Glomerular visceral epithelial cell (primary cell): ENCODE measurements at regions not wholly inside any gene's neighbourhood (a gene's known extent, or its start where the extent isn't known, plus 50 kb on each side); places are given as distances from the start of the nearest gene placed in this dataset.

Source experiments
- DNase-seq: peaks from one replicate; pipeline ENCODE4 v3.0.0-alpha.2; 2016; ENCODE audit errors: extremely low spot score

DNA sequence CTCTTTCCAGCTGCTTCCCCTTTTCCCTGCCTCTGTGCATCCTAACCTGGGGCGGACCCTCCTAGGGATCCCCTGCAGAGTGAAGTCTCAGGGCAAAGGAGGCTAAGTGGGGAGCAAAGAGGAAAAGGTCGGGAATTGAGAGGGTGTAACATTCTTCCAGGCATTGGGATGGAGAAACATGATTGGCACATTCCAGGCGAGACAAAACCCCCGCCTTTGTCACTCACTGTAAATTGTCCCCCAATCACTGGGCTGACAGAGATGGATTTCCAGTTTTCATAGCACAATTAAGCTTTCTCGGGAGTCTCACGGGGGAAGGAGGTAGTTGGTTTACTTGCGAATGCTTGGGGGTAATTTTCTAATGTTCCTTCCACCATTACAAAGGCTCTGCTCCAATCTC lies 74.9 kb downstream of the MIAT start:
- no peak for DNase-seq

DNA sequence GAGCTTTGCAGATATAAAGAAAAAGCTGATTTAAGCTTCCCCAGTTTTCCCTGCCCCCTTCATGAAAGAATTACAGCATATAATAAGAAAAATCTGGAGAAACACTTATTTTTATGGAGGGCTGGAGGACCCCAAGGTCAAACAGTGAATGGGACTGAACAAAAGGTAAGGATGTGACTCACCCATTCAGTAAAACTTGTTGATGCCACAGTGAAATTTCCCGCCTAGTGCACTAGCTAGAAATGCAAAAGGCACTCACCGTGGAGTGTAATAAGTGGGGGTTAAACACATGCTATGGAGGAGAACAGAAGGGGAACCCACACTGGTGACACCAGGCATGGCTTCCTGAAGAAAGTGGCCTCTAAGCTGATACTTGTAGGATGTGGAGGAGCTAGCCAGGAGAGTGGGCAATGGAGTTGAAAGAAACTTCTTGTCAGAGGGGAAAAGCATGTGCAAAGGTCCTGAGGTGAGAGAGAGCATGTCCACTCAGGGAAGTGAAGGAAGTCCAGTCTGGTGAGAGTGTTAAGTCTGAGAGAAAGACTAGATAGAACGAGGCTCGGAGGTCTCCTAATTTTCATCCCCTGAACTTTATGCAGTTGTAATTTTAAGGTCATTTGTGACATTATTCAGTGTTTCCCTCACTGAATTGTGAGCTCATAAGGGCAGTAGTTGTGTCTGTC lies 77.1 kb downstream of the MIAT start:
- no peak for DNase-seq

DNA sequence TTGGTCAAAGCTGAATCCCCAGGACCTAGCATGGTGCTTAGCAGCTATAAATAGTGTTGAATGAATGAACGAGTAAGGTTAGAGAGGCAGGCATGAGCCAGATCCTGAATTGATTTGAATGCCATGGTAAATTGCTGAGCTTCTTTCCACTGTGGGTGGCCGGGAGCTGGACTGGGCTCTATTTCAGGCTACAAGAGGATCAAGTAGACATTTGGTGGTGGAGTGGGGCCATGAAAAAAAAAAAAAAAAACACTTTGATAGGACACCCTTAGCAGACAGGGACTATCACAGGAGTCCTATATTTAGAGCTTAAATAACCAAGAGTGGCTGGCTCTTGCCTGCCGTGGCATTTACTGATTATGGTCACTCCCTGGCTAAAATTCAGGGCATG lies 77.6 kb downstream of the MIAT start:
- no peak for DNase-seq

DNA sequence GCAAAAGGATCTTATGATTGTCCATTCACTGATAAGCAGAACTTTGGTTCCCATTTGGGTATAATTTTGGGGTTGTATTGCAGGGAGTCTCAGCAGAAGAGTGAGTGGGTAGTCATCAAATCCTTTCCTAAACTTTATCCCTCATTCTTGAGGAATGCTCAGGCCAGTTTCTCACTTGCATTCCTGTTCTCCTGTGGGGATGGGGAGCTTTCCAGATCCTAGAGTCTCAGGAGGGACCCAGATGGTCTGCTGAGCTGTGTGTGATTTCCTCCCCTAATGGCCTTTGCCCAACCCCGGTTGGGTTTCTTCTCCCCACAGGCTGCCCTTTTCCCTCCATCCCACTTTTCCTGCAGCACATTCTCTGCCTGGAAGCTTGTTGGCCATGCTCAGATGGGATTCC lies 79.9 kb downstream of the MIAT start:
- DNase-seq: no peak

DNA sequence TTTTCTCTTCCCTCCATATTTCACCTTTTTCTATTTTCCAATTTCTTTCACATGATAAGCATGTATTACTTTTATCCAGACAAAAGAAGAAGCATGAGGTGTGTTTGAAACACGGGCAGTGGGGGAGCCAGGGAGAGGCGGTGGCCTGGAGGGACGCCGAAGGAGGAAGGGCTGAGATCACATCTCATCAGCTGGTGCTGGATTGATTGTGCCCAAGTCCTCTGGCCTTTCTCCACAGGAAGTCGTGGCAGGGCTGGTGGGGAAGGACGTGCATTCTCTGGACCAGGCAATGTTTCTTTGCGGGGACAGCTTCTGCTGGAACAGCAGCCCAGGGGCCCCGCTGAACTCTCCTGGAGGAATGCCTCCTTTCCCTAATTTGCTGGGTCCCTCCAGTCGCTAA lies 82.9 kb downstream of the MIAT start:
- DNase-seq: no peak

DNA sequence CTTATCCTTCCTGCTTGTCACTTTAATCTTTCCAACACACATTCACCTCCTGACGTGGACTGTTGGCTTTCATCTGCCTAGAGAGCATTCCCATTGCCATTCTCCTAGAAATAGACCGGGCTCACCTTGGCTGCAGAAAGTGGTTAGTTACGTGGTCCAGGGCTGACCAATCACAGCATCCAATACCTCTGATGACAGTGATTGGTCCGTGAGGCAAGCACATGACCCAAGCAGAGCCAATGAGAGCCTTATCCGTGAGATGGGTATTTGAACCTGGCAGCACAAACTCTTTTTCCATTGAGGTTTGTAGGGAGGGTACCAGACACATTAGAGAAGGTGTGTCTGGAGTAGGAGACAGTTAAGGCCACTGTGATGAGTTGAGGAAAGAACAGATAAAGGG lies 85.8 kb downstream of the MIAT start:
- DNase-seq: no peak

DNA sequence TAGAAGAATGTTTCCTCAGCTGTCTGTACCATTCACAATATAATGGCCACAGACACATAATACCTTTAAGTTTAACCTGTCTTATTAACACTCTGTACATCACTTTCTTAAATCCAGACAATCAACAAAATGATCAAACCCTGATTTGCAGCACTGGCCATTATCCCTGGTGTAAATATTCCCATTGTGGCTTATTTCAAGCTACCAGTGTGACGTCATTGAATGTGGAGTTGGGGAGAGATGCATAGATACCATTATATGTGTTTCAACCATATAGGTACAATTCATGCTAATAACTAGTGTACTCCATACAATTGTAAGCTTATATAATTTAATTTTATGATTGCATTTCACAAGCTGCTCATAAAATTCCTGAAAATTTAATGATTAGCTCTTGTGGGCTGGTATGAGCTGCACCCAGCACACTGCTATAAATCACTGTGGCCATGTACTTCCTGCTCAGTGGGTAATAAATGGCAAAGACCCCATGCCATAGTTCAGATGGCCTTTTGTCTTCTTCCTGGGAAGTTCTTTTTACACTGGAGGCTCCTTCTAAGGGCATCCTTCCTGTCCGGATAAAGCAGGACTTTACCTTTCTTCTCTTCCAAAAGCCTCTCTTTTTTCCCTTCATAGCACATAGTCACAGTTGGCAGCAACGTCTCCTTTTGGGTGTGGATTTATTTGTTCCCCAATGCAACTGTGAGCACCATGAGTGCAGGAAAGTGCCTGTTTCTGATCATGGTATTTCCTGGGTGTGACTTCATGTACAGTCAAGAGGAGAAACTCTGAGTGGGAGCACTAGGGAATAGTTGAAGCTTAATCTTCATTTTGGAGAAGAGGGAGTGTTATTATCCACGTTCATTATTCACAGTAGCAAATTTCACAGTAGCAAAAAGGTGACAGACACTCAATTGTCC lies 87.8 kb downstream of the MIAT start:
- DNase-seq: peak; percentile 61

DNA sequence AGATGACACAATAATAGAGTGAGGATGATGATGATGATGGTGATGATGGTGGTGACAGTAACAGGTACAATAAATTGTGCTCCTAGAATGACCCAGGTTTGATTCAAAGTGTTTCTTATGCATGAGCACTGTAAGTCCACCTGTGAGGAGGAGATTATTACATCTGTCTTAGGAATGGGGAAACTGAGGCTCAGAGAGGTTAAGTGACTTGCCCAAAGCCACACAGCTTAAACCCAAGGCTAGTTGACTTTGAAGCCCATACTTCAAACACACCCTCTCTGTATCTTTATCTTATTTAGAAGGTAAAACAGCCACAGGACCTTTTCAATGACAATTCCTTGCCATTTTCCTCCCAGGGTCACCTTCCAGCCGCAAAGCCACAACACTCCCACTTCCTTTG lies 88.9 kb downstream of the MIAT start:
- DNase-seq: no peak

DNA sequence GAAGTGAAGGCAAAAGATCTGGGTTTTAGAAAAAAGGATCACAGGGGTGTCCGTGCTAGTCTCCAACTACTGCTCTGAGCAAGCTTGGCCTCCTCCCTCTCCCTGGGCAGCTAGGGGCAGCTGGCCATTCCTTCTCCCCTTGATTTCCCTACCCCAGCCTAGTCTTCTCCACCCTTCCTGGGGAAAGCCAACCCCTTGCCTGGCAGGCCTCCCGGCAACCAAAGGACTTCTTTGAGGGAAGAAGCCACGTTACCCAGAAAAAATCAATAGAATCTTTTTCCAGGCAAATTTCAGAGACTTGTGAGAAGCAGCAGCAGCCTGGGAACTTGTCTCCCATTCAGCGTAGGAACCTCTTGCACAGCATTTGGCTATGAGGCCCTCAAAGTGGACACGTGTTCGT lies 91.5 kb downstream of the MIAT start:
- no peak for DNase-seq

DNA sequence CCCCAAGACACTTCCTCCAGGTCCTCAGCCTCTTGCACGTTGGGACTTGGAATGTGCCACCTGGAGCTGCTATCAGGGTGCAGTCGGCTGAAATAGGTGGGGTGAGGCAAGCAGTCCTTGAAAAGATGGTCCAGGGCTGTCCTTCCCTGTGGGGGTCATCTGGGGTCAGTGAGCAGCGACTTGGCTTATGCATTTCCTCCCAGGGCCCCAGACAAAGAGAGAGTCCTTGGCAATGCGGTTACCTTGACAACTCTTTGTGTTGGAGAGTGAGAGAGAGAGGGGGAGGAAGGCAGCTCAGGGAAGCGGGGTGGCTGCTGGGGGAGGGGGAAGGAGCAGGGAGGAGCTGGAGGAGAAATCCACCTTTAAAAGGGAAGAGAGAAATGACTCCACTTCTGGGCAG lies 93.8 kb downstream of the MIAT start:
- peak; percentile 84 for DNase-seq

DNA sequence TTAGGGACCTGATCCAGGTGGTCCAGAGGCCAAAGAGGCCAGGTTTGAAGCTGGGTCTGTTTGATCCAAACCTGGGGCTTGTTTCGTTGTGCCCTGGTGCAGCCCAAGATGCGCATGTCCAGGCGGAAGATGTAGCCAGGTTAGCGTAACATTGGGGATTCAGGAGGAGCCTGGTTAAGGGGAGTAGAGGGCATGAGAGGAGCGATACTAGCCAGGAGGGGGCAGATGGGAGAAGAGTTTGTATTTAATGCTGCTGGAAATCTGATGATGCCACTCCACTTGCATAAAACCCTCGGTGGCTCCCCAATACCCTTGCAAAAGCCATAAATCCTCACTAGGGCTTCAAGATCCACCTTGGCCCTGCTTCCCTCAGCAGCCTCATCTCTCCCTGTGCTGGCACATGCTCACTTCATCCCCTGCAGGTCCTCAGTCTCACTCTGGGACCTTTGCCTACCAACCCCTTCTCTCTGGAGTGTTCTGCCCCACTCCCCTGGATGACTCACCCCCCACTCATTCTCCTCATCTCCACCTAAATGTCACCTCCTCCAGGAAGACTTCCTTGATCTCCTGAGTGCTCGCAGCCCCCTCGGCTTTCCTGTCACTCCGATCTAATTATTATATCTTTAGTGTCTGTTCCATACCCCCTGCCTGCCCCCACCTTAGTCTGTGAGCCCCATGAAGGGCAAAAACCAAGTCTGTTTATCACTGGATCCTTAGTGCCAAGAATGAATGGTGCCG lies 95.9 kb downstream of the MIAT start:
- no peak for DNase-seq

DNA sequence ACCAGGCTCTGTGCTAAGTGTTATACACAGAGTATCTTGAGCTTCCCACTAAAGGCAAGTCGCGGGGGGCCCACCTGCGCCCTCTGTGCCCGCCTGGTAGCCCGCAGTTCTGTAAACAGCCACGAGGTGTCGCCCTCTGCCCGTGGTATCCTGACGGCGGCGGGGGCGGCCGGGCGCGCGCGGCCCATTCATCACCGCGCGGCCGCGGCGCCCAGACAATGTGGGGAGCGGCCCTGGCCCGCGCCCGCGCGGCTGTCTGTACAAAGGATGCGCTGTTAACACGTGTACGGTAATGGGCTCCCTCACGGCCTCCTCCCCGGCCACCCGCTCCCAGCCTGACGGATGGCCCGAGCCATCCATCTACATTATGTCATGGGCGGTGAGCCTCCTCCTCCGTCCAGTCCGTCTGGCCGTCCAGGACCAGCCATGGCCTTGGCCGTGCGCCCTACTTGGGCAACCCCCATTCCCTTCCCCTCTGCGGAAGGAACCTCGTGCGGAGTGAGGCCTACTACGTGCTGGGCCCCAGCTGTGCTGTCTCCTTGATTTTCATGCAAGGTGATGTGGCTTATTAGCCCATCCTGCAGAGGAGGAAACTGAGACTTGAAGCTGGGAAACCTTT lies 99.4 kb downstream of the MIAT start:
- DNase-seq: peak; percentile 61

DNA sequence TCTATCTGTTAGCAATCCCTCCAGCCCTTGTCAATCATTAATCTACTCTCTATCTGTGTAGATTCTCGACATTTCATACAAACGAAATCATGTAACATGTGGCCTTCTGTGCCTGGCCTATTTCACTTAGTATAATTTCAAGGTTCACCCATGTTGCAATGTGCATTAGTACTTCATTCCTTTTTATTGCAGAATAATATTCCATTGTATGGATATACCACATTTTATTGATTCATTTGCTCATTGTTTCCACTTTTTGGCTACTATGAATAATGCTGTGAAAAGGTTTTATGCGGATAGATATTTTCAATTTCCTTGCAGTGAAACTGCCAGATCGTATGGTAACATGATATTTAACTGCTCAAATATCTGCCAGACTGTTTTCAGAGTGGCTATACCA lies 100.1 kb downstream of the MIAT start:
- DNase-seq: no peak

DNA sequence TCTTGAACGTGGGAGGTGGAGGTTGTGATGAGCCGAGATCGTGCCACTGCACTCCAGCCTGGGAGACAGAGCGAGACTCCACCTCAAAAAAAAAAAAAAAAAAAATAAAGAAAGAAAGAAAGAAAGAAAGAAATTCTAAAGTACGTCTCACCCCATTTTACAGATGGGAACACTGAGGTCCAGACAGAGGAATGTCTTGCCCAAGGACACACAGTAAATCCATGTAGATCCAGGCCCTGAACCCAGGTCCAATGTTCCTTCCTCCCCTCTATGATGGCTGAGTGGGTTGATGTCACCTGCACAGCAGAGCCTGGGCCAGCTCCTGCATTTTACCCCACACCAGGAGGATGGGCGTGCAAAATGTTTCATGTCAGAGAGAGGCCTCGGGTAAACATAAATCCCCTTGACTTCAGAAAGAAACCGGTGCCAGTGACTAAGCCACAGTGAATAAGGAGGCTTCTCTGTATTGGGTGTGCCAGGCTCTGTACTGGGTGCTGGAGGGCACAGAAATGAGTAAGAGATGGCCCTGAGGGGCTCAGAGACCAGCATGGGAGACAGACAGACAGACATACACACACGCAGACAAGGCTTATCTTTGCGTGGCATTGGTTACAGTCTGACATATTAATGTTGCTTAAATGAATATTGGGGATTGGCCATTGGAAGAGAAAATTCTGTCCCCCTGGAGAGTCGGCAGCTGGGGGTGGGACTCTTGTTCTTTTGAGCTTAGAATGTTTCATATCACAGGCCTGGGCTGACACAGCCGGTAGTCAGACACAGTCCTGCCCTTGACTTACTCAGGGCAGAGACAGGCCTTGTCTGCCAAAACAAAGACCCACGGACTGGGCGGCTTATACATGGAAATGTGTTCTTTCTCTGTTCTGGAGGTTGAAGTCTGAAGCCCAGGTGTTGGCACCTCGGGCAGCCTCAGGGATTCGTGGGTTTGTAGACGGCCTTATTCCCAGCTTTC lies 105.4 kb downstream of the MIAT start:
- no peak for DNase-seq

DNA sequence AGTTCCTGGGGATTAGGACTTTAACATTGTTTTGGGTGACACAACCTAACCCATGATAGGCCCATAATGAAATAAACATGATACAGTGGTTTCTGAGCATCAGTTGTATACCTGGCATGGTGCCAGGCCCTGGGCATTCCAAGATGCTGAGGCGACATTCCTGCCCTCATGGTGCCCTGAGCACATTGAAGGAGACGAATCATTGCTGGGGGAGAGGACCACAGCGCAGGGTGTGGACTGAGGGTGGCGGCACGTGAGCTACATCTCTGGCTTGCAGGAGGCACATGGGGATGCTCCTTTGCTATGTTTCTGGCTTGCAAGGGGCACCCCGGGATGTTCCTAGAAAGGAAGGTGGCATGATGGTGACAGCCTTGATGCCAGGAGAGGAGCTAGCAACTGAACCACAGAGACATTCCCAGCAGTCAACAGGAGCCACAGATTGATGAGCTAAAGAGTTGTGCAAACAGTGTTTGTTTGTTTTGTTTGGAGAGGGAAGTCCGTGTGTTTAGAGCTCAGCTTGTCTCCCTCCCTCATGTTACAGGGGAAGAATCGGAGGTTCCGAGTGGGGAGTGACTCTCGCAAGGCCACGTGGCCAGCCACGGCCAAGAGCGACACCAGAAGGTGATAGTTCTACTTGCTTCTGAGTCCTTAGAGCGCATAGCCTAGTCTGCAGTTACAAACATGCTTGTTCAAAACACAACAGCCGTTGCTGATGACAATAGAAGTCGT lies 106.4 kb downstream of the MIAT start:
- DNase-seq: peak; percentile 68

DNA sequence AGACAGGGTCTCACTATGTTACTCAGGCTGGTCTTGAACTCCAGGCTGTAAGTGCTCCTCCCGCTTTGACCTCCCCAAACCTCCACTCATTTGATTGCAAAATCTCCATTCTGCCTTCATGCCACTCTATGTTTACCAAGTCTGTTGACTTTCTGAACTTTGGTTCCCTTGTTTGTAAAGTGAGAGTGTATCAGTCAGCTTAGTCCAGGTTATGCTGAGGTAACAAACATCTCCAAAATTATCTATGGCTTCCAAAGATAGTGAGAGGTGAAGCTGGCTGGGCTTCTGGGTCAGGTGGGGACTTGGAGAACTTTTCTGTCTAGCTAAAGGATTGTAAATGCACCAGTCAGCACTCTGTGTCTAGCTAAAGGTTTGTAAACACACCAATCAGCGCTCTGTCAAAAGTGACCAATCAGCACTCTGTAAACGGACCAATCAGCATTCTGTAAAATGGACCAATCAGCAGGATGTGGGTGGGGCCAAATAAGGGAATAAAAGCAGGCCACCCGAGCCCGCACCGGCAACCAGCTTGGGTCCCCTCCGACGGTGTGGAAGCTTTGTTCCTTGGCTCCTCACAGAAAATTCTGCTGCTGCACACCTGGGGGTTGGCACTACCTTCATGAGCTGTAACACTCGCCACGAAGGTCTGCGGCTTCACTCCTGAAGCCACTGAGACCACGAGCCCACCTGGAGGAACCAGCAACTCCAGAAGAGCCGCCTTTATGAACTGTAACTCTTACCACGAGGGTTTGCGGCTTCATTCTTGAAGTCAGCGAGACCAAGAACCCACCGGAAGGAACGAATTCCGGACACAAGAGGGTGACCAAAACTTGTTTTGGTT lies 109.3 kb downstream of the MIAT start:
- DNase-seq: no peak

DNA sequence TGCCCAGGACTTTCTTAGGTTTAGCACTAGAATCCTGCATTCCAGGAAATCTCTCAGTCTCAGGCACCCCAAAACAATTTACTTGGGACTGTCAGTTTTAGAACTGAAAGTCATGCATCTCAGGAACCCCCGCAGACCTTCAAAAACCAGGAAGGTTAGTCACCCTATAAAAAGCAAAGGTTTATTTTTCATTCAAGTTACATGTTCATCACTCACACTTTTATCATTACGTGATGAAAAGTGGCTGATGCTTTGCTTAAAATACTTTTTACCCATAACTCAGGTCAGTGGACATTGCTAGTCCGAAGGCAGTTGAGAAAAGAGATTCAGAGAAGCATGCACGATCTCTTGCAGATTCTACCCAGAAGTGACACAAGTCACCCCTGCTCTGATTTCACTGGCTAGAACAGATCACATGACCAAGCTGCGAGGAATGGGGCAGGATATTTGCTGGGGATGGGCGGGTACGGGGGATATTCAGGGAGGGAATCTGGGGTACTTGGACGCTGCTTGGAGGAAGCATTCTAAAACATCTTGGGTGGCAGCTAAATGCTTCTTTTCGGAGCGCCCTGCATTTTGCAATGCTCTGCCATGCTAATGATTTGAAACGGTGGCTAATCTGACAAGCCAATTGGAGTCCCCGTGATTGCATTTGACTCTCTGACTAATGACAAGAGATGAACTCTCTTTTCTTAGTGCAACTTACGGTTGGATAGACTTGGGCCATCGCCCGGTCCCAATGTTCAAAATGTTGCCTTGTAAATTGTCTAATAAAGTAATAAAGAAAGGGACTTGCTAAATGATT lies 110.2 kb downstream of the MIAT start:
- no peak for DNase-seq

DNA sequence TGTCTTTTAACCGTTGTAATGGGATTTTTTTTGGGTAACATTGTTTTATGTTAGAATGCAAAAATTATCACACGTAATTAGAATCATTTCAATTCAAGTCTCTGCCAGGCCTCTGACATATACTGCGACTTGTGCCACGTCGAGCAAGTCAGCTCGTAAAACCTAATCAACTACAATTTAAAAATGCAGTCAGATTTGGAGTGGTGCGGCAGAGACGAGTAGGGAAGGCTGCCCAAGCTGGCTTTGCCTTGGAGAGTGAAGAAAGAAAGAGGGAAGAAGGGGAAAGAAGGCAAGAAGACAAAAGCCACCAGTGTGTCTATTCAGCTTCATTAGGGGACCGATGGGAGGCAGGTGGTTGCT lies 110.7 kb downstream of the MIAT start:
- DNase-seq: no peak

DNA sequence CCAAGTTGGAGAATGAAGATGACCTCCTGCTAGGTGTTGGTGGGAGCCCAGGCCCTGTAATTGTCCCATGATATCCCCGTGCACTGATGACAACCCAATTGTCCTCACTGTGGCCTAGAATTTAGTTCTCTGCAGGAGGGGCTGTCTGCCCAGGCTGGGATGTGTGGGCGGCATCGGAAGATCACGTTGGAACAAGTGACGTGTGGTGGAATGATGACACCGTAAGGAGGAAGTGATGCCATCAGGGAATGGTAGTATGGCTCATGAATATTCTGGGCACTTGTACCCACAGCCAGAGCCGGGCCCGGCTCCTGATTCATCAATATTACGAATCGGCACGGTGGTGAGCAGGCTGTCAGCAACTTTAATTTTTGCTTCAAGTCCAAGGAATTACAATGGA lies 111.6 kb downstream of the MIAT start:
- no peak for DNase-seq
